ENCODE measurements at regions not wholly inside any gene's neighbourhood (a gene's known extent, or its start where the extent isn't known, plus 50 kb on each side); places are given as distances from the start of the nearest gene placed in this dataset.

DNA sequence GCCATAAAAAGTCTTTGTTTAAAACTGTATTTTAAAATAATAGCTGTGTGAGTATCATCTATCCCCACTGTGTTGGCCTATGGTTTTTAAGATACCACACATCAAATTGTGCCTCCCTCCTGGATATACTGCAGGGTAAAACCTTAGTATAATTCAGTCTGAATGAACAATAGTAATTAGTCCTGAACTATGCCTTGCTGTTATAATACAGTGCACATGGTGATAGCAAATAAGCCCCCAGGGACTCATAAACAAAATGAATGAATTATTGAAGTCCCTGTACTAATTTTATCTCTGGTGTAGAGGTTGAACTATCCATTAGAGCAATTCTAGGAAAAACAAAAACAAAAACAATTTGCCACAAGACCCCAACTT, 142.7 kb upstream of the ADAMTSL1 start:
- TF ChIP-seq, protein P1, sequence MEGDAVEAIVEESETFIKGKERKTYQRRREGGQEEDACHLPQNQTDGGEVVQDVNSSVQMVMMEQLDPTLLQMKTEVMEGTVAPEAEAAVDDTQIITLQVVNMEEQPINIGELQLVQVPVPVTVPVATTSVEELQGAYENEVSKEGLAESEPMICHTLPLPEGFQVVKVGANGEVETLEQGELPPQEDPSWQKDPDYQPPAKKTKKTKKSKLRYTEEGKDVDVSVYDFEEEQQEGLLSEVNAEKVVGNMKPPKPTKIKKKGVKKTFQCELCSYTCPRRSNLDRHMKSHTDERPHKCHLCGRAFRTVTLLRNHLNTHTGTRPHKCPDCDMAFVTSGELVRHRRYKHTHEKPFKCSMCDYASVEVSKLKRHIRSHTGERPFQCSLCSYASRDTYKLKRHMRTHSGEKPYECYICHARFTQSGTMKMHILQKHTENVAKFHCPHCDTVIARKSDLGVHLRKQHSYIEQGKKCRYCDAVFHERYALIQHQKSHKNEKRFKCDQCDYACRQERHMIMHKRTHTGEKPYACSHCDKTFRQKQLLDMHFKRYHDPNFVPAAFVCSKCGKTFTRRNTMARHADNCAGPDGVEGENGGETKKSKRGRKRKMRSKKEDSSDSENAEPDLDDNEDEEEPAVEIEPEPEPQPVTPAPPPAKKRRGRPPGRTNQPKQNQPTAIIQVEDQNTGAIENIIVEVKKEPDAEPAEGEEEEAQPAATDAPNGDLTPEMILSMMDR (IDR thresholded peaks at IDR 0.05; ENCODE audit: control insufficient read depth, insufficient read depth, low read depth, low read length, missing control alignments): no peak
- DNase-seq (ENCODE audit: low read depth): no peak
- no peak overlapping the region for H3K4me3 ChIP-seq (ENCODE audit: control insufficient read depth, low read depth, low read length)

DNA sequence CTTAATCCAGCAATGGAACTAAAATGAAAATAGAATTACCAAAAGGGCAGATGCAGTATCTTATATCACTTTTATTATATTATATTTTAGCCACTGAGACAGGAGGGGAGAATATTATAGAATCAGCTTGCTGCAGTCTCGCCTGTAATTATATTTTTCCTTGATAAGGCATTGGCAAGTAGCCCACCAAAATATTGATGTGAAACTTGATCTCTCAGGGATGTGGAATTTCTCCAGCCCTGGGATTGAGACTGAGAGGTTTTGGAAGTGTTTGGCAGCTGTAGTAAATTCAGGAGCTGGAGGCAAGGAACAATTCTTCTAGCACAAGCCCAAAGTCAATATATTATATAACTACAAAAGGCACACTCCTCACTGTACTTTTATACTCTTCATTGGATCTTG, 142.1 kb upstream of the ADAMTSL1 start:
- TF ChIP-seq, protein P1 (IDR thresholded peaks at IDR 0.05; ENCODE audit: control insufficient read depth, insufficient read depth, low read depth, low read length, missing control alignments): no peak
- no peak overlapping the region for H3K4me3 ChIP-seq (ENCODE audit: control insufficient read depth, low read depth, low read length)
- DNase-seq (ENCODE audit: low read depth): no peak

DNA sequence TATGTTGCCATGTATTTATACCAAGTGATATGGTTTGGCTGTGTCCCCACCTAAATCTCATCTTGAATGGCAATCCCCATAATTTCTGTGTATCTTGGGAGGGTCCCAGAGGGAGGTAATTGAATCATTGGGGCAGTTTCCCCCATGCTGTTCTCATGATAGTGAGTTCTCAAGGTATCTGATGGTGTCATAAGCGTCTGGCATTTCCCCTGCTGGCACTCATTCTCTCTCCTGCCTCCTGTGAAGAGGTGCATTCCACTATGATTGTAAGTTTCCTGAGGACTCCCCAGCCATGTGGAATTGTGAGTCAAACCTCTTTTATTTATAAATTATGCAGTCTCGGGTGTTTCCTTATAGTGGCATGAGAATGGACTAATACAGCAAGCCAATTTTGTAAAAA, 140.8 kb upstream of the ADAMTSL1 start:
- TF ChIP-seq, protein P1 (IDR thresholded peaks at IDR 0.05; ENCODE audit: control insufficient read depth, insufficient read depth, low read depth, low read length, missing control alignments): no peak
- no peak overlapping the region for H3K4me3 ChIP-seq (ENCODE audit: control insufficient read depth, low read depth, low read length)
- no peak for DNase-seq (ENCODE audit: low read depth)

DNA sequence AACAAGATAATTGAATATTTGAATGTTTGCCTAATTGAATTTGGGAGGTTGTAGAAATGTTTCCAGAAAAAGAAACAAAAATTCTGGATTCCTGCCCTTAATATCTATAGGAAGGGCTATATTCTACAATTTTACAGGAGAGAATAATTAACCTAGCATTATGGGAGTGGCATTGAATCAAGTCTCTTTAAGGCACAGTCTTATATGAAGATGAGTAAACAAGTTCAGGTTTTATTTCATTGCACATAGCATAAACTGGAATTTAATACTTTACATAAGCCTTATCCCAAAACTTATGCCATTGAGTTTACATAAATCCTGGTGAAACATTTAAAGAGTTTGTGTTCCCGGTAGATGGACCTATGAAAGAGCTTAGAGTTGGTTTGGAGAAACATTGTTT, 138.1 kb upstream of the ADAMTSL1 start:
- TF ChIP-seq, protein P1 (IDR thresholded peaks at IDR 0.05; ENCODE audit: control insufficient read depth, insufficient read depth, low read depth, low read length, missing control alignments): no peak
- DNase-seq (ENCODE audit: low read depth): no peak
- H3K4me3 ChIP-seq (ENCODE audit: control insufficient read depth, low read depth, low read length): no peak overlapping the region

DNA sequence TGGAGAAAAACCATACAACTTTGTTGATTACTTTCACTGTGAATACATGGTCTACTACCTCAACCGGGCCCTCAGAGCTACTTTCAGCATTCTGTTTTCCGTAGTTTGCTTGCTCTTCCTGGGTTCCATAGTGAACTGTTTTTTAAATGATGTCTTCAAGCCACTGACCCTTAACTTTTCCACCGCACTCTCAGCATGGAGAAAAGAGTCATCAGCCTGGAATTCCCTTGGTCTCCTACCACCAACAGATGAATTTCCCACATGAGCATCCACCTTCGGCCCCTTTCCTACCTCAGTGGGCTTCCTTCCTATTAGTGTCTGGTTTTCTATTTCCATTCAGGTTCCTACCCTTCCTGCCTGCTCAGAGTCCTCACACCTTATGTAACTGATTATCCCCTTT, 135.9 kb upstream of the ADAMTSL1 start:
- H3K4me3 ChIP-seq (ENCODE audit: control insufficient read depth, low read depth, low read length): no peak overlapping the region
- TF ChIP-seq, protein P1 (IDR thresholded peaks at IDR 0.05; ENCODE audit: control insufficient read depth, insufficient read depth, low read depth, low read length, missing control alignments): no peak
- no peak for DNase-seq (ENCODE audit: low read depth)

DNA sequence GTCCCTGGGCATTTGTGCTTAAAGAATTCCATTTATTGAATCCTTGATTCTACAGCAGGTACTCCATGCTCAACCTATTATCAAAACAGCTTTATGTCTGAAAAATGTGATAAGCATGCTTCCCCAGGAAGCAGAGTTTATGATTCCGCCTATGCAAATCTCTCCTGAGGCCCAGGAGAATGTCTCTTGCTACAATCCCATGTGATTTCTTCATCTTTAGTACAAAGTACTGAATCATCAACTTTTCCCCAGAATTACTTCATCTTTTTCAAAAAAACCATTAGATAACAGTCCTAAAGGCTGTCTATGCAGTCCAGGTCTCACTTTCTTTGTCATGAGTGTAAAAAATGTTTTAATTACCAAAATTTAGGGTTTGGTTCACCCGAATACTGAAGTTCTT, 130.2 kb upstream of the ADAMTSL1 start:
- no peak overlapping the region for H3K4me3 ChIP-seq (ENCODE audit: control insufficient read depth, low read depth, low read length)
- TF ChIP-seq, protein P1 (IDR thresholded peaks at IDR 0.05; ENCODE audit: control insufficient read depth, insufficient read depth, low read depth, low read length, missing control alignments): no peak
- peak; percentile 46 for DNase-seq (ENCODE audit: low read depth)

DNA sequence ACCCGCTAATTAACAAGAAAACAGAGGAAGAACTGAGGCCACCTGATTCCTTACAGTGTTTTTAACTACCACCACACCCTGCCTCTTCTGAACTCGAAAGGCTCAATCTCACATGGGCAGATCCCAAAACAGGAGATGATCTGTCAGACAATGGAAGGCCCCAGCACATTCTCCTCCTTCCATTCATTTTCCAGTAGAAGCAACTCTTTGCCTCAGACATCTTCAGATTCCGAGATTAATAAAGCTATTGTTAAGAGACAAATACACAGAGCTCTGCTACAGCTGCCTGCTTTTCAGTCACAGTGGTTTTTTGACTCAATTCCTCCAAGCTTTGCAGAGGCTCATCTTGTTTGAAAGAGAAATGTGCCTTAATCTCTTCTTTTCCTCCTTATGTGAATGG, 127.2 kb upstream of the ADAMTSL1 start:
- no peak overlapping the region for H3K4me3 ChIP-seq (ENCODE audit: control insufficient read depth, low read depth, low read length)
- DNase-seq (ENCODE audit: low read depth): no peak
- TF ChIP-seq, protein P1 (IDR thresholded peaks at IDR 0.05; ENCODE audit: control insufficient read depth, insufficient read depth, low read depth, low read length, missing control alignments): no peak

Measured in AG09309 (cell line).